ENCODE measurements at regions not wholly inside any gene's neighbourhood (a gene's known extent, or its start where the extent isn't known, plus 50 kb on each side); places are given as distances from the start of the nearest gene placed in this dataset.

- ChIA-PET POLR2A (no interaction called here), CTCF (ENCODE audit: low intra/inter-chr PET ratio) (no interaction called here)
- H3K9me3 ChIP-seq (replicated peaks; ENCODE audit: control insufficient read depth, insufficient read depth, low read depth, low read length), result no peaks in the 10 kb centered on the region
- H3K27me3 ChIP-seq (ENCODE audit: control insufficient read depth in 2 of 2, insufficient read depth in 2 of 2, low read length in 2 of 2), result no peaks in the 10 kb centered on the region
- WGBS (ENCODE audit: insufficient coverage, low coverage, missing lambda C conversion rate), result 0% methylated on average over 1 of the region's 1 CpG
- no peak overlapping the region for H3K9ac ChIP-seq (ENCODE audit: insufficient read depth in 1 of 2, low read depth in 2 of 2, low read length in 2 of 2)
- H3K9me1 ChIP-seq (ENCODE audit: control insufficient read depth, insufficient read depth, low read length), result no peaks in the 10 kb centered on the region
- no TSS peak for BruUV-seq (replicated peaks)
- no peak overlapping the region for H3K27ac ChIP-seq (ENCODE audit: extremely low read depth, low read depth, low read length)
- no peaks in the 10 kb centered on the region for H3K36me3 ChIP-seq (ENCODE audit: control insufficient read depth, insufficient read depth, low read length)
- ATAC-seq (no peak), FAIRE-seq (no peak), DNase-seq (ENCODE audit: extremely low read depth in 1 of 4, low spot score in 3 of 4) (no peak)
- intact Hi-C loops (cut with micrococcal nuclease) (no loop called here), in situ Hi-C loops (cut with MboI) (no loop called here)
- no peaks in the 10 kb centered on the region for H4K20me1 ChIP-seq (replicated peaks; ENCODE audit: control insufficient read depth, insufficient read depth, low read length)
- H3K4me3 ChIP-seq, result no peak overlapping the region
- TF ChIP-seq, protein P1, sequence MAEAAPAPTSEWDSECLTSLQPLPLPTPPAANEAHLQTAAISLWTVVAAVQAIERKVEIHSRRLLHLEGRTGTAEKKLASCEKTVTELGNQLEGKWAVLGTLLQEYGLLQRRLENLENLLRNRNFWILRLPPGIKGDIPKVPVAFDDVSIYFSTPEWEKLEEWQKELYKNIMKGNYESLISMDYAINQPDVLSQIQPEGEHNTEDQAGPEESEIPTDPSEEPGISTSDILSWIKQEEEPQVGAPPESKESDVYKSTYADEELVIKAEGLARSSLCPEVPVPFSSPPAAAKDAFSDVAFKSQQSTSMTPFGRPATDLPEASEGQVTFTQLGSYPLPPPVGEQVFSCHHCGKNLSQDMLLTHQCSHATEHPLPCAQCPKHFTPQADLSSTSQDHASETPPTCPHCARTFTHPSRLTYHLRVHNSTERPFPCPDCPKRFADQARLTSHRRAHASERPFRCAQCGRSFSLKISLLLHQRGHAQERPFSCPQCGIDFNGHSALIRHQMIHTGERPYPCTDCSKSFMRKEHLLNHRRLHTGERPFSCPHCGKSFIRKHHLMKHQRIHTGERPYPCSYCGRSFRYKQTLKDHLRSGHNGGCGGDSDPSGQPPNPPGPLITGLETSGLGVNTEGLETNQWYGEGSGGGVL (CRISPR knock-in tag; IDR thresholded peaks at IDR 0.05), result no peak
- TF ChIP-seq KHSRP (IDR thresholded peaks at IDR 0.05) (no peak), HDAC2 (IDR thresholded peaks at IDR 0.05) (no peak), ZNF699 (CRISPR knock-in tag; IDR thresholded peaks at IDR 0.05; ENCODE audit: insufficient replicate concordance) (no peak)
- no peak overlapping the region for H2AFZ ChIP-seq (ENCODE audit: low read depth, low read length)
- H3K4me2 ChIP-seq (ENCODE audit: insufficient read depth, low read length), result no peak overlapping the region
- no peaks in the 10 kb centered on the region for H3K4me1 ChIP-seq (replicated peaks in 1 of 2; ENCODE audit: control insufficient read depth in 2 of 2, insufficient read depth in 2 of 2, low read length in 2 of 2)
- H3K79me2 ChIP-seq (ENCODE audit: control insufficient read depth, insufficient read depth, low read length), result no peaks in the 10 kb centered on the region
Observed at GRCh38 chr5:114969482-114969881, 200.2 kb downstream of the TRIM36 start.

DNA sequence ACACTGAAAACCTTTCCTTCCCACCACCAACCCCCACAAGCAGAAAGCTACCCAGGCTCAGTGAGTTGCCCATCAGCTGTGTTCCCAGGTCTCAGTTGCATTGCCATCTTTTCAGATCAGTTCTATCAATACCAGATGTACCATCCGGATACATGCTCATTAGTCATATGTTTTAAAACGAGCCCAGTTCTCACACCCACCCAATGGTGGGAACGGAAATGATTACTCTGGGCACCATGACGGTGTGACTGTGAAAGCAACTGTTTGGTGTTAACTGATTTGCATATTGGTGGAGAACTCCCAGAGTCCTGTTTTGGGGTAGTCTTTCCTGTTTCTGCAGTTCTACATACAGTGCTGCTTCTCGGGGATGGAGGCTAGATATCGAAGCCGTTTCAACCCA, 212.3 kb downstream of the TRIM36 start:
- no peak for FAIRE-seq
- H4K20me1 ChIP-seq (replicated peaks; ENCODE audit: control insufficient read depth, insufficient read depth, low read length), result no peaks in the 10 kb centered on the region
- ATAC-seq, result no peak
- in situ Hi-C loops (cut with MboI), result no loop called here
- H3K79me2 ChIP-seq (ENCODE audit: control insufficient read depth, insufficient read depth, low read length), result no peaks in the 10 kb centered on the region
- no peak overlapping the region for H3K4me3 ChIP-seq
- H3K27ac ChIP-seq (ENCODE audit: extremely low read depth, low read depth, low read length), result no peak overlapping the region
- H3K36me3 ChIP-seq (ENCODE audit: control insufficient read depth, insufficient read depth, low read length), result no peaks in the 10 kb centered on the region
- BruUV-seq (replicated peaks), result no TSS peak
- no peaks in the 10 kb centered on the region for H3K4me1 ChIP-seq (replicated peaks in 1 of 2; ENCODE audit: control insufficient read depth in 2 of 2, insufficient read depth in 2 of 2, low read length in 2 of 2)
- intact Hi-C loops (cut with micrococcal nuclease), result no loop called here
- ChIA-PET CTCF (ENCODE audit: low intra/inter-chr PET ratio) (no interaction called here), POLR2A (no interaction called here)
- no peak for DNase-seq (ENCODE audit: extremely low read depth in 1 of 4, low spot score in 3 of 4)
- no peaks in the 10 kb centered on the region for H3K27me3 ChIP-seq (ENCODE audit: control insufficient read depth in 2 of 2, insufficient read depth in 2 of 2, low read length in 2 of 2)
- no peak overlapping the region for H2AFZ ChIP-seq (ENCODE audit: low read depth, low read length)
- H3K4me2 ChIP-seq (ENCODE audit: insufficient read depth, low read length), result no peak overlapping the region
- H3K9ac ChIP-seq (ENCODE audit: insufficient read depth in 1 of 2, low read depth in 2 of 2, low read length in 2 of 2), result no peak overlapping the region
- H3K9me3 ChIP-seq (replicated peaks; ENCODE audit: control insufficient read depth, insufficient read depth, low read depth, low read length), result no peaks in the 10 kb centered on the region
- 0% methylated on average over 7 of the region's 7 CpGs for WGBS (ENCODE audit: insufficient coverage, low coverage, missing lambda C conversion rate)
- no peaks in the 10 kb centered on the region for H3K9me1 ChIP-seq (ENCODE audit: control insufficient read depth, insufficient read depth, low read length)
- TF ChIP-seq NCOA2 (IDR thresholded peaks at IDR 0.05; ENCODE audit: partially characterized antibody in 2 of 2) (no peak), NFATC3 (IDR thresholded peaks at IDR 0.05) (no peak), ZNF780A (CRISPR knock-in tag; IDR thresholded peaks at IDR 0.05) (no peak), HMGN3 (IDR thresholded peaks at IDR 0.05; ENCODE audit: borderline replicate concordance, extremely low read depth, insufficient read length, low read depth, low read length) (no peak), NELFE (IDR thresholded peaks at IDR 0.05; ENCODE audit: insufficient read depth, insufficient read length) (no peak), BHLHE40 (IDR thresholded peaks at IDR 0.05; ENCODE audit: low read length) (no peak), TCF7 (IDR thresholded peaks at IDR 0.05; ENCODE audit: borderline replicate concordance) (no peak), ZNF707 (CRISPR knock-in tag; conservative IDR thresholded peaks at IDR 0.05) (no peak), POLR2B (IDR thresholded peaks at IDR 0.05; ENCODE audit: low read depth, partially characterized antibody) (no peak), KDM4B (IDR thresholded peaks at IDR 0.05; ENCODE audit: borderline replicate concordance in 2 of 2, low read depth in 1 of 2) (no peak), RBM34 (IDR thresholded peaks at IDR 0.05; ENCODE audit: borderline replicate concordance, insufficient read depth, low read length) (no peak), ZNF311 (CRISPR knock-in tag; IDR thresholded peaks at IDR 0.05) (no peak), EP400 (IDR thresholded peaks at IDR 0.05) (no peak)

All from K562 (cell line).